Heart right ventricle (tissue), 16 donors: ENCODE measurements at regions not wholly inside any gene's neighbourhood (a gene's known extent, or its start where the extent isn't known, plus 50 kb on each side); places are given as distances from the start of the nearest gene placed in this dataset.

Experiments used
- ATAC-seq, 8 donors: fragments of 200-7000 bp; cut with Tn5 transposase; one replicate each; pipeline ENCODE4 v1.9.1; 2020; ENCODE audit warnings: mild to moderate bottlenecking in 8 of 8, moderate library complexity in 8 of 8, moderate number of reproducible peaks in 1 of 8
- DNase-seq, 2 donors: peaks; one replicate each; pipeline ENCODE4 v3.0.0-alpha.2; 2020
- H3K27ac ChIP-seq, 10 donors: fragments of 200-600 bp; sonication (generic) in 2 of 10; one replicate each; pipeline versions ENCODE4 v1.5.0 to v1.8.0; 2020 to 2022; ENCODE audit warnings: mild to moderate bottlenecking in 3 of 10
- H3K27me3 ChIP-seq, 7 donors: fragments of 200-600 bp; one replicate each; pipeline ENCODE4 v1.8.0; 2021 to 2022; ENCODE audit warnings: mild to moderate bottlenecking in 2 of 7
- H3K36me3 ChIP-seq, 9 donors: fragments of 200-600 bp; sonication (generic) in 1 of 9; one replicate each; pipeline versions ENCODE4 v1.5.0 to v1.8.0; 2020 to 2022; ENCODE audit warnings: mild to moderate bottlenecking in 2 of 9
- H3K4me1 ChIP-seq, 9 donors: fragments of 200-600 bp; sonication (generic) in 1 of 9; one replicate each; pipeline versions ENCODE4 v1.5.0 to v1.8.0; 2020 to 2022; ENCODE audit warnings: mild to moderate bottlenecking in 4 of 9
- H3K4me3 ChIP-seq, 10 donors: fragments of 200-600 bp; sonication (generic) in 2 of 10; one replicate each; pipeline versions ENCODE4 v1.5.0 to v1.8.0; 2020 to 2022; ENCODE audit warnings: mild to moderate bottlenecking in 7 of 10, moderate library complexity in 2 of 10
- H3K9me3 ChIP-seq, 11 donors: fragments of 200-600 bp in 10 of 11; sonication (generic) in 2 of 11; one replicate each; pipeline versions ENCODE4 v1.5.0 to v1.8.0; 2013 to 2022; ENCODE audit warnings: mild to moderate bottlenecking in 2 of 11, control low read depth in 1 of 11, moderate library complexity in 1 of 11
- CTCF ChIP-seq, 9 donors: fragments of 200-600 bp; sonication (generic) in 2 of 9; IDR thresholded peaks; one replicate each; pipeline versions ENCODE4 v1.5.0 to v1.8.0; 2021 to 2022; ENCODE audit warnings: antibody characterized with exemption in 9 of 9, mild to moderate bottlenecking in 5 of 9, moderate library complexity in 1 of 9
- WGBS, 2 donors: extraction: QIAGEN DNeasy Blood & Tissue Kit; methylation state at CpG; one replicate each; pipeline ENCODE4 v1.1.7; 2013; ENCODE audit warnings: inconsistent platforms in 1 of 2; 5-methylcytosine and 5-hydroxymethylcytosine counted together
- intact Hi-C, 10 donors: fragments of 100-400 bp; cut with DNase I; formaldehyde crosslinking; loops; one replicate each; pipeline versions ENCODE4 v1.11.1 to v1.14.2; 2022
- donor health status: Arrhythmogenic right ventricular cardiomyopathy.
- donor health status: ischemic (EF 13 %, LVEDD 7.1; RV severe dilation, severe dysfunction).
- donor health status: healthy with polysubstance abuse.
- donor health status: DM: no; HTN: yes; CAD: no.
- donor health status: DM: no; HTN: no; CAD: no.
- donor health status: ischemic (EF 25% LVEDD 6.9; RV normal size, moderate dysfunction).
- donor health status: ischemic (EF 25% LVEDD 5.7; RV mildly dilated, moderate dysfunction).
- donor health status: healthy.
- donor health status: DM: yes; HTN: yes; CAD: no.
- donor health status: Ischemic cardiomyopathy.
- donor health status: ischemic (EF 35%, LVEDD 5.7; RV mildly dilated, moderate dysfunction).
- donor health status: nonischemic (EF 11% LVEDD 7.7; RV severe dilation, severe dysfunction).
- donor health status: DM: yes; HTN: yes; CAD: no.
- donor health status: PGD.
- donor health status: ischemic (EF 29% LVEDD 5.4; RV normal size, mild dysfunction).
- donor health status: nonischemic (EF 23%, LVEDD 6.1; RV moderate dilation, normal function).

DNA sequence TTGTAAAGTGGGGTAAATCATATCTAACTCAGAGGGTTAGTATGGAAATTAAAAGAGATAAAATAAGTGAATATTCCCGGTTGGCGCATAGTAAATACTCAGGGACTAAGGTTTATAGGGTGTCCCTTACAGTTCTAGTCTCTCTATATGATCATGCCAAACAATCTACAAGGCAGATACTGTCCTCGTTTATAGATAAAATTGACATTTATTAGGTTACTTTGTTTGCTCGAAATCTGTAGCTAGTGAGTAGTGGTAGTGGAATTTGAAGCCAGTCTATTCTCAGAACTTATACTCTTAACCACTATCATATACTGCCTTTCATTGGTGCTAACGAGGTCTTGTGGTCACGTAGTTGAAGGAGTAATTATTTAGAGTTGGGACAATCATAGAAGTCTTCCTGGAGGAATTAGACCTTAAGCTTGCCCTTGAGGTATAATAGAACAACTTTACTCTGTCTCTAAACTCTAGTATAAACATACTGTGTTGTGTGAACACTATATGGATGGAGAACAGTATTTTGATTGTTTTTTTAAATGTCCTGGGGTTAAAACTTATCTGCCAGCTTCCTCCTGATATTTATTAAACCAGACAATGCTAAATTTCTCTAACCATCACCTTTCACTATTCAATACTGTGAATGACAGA, 324.0 kb downstream of the STIM2 start:
- DNase-seq, result no peak
- H3K4me3 ChIP-seq, result no peak overlapping the region
- intact Hi-C loops, result no loop called here
- TF ChIP-seq CTCF (IDR thresholded peaks at IDR 0.05), result no peak
- H3K36me3 ChIP-seq, result no peaks in the 10 kb centered on the region
- H3K27me3 ChIP-seq, result no peaks in the 10 kb centered on the region
- WGBS, 2 donors, result 55 to 68% methylated on average over 6 of the region's 6 CpGs
- H3K4me1 ChIP-seq, result no peaks in the 10 kb centered on the region
- ATAC-seq, result no peak
- H3K27ac ChIP-seq, result no peak overlapping the region
- H3K9me3 ChIP-seq, result peaks cover 0 to 3% (median 0%) of the 10 kb centered on the region in 11 donors

GRCh38 chr4:27186710-27187109, 326.1 kb downstream of the STIM2 start:
- H3K4me3 ChIP-seq, result no peak overlapping the region
- H3K4me1 ChIP-seq, result no peaks in the 10 kb centered on the region
- H3K27me3 ChIP-seq, result peaks cover 0 to 2% (median 0%) of the 10 kb centered on the region in 7 donors
- DNase-seq, result no peak
- H3K9me3 ChIP-seq, result peaks cover 0 to 3% (median 0%) of the 10 kb centered on the region in 11 donors
- H3K36me3 ChIP-seq, result no peaks in the 10 kb centered on the region
- WGBS, 2 donors, result 81 to 85% methylated on average over 4 of the region's 4 CpGs
- intact Hi-C loops, result no loop called here
- no peak overlapping the region for H3K27ac ChIP-seq
- no peak for TF ChIP-seq CTCF (IDR thresholded peaks at IDR 0.05)
- ATAC-seq, result no peak

DNA sequence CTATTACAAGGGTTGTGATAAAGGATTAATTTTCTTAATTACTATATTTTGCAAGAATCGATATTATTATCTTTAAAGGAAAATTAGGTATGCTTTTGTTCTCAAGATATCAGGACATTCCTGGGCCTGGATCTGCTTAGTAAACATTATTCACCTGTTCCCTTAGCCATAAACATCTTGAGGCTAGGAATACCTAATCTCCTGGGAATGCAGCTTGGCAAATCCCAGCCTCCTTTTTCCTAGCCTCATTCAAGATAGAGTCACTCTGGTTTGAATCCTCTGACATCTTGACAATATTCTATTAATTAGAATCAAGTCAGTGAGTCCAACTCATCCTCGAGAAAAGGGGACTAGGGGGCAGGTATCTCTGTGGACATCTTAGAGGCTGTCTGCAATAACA, 327.1 kb downstream of the STIM2 start:
- WGBS, 2 donors, result 79 to 80% methylated on average over 2 of the region's 2 CpGs
- Histone ChIP-seq H3K27me3 (peaks cover 0 to 4% (median 0%) of the 10 kb centered on the region in 7 donors), H3K27ac (no peak overlapping the region), H3K36me3 (no peaks in the 10 kb centered on the region), H3K9me3 (no peaks in the 10 kb centered on the region), H3K4me3 (no peak overlapping the region), H3K4me1 (no peaks in the 10 kb centered on the region)
- intact Hi-C loops, result no loop called here
- no peak for TF ChIP-seq CTCF (IDR thresholded peaks at IDR 0.05)
- DNase-seq (no peak), ATAC-seq (no peak)

- no peak for ATAC-seq
- TF ChIP-seq CTCF (IDR thresholded peaks at IDR 0.05), result no peak
- H3K4me1 ChIP-seq, result no peaks in the 10 kb centered on the region
- intact Hi-C loops, result no loop called here
- peaks cover 0 to 4% (median 0%) of the 10 kb centered on the region in 7 donors for H3K27me3 ChIP-seq
- H3K36me3 ChIP-seq, result no peaks in the 10 kb centered on the region
- 60 to 67% methylated on average over 6 of the region's 6 CpGs for WGBS, 2 donors
- H3K27ac ChIP-seq, result no peak overlapping the region
- no peak for DNase-seq
- H3K9me3 ChIP-seq, result no peaks in the 10 kb centered on the region
- no peak overlapping the region for H3K4me3 ChIP-seq
Measured at GRCh38 chr4:27189683-27190082, 329.0 kb downstream of the STIM2 start.
